AG09319 (cell line): ENCODE measurements at regions not wholly inside any gene's neighbourhood (a gene's known extent, or its start where the extent isn't known, plus 50 kb on each side); places are given as distances from the start of the nearest gene placed in this dataset.

ENCODE experiments used
- DNase-seq: peaks from one replicate; pipeline ENCODE4 v3.0.0-alpha.2; 2010; ENCODE audit warnings: low read depth; ENCODE audit errors: extremely low read depth
- TF ChIP-seq, protein P1 (sequence below): IDR thresholded peaks from 2 replicates; pipeline ENCODE4 v1.5.1; 2011; ENCODE audit warnings: low read depth, mild to moderate bottlenecking, inconsistent platforms, low read length, moderate library complexity

DNA sequence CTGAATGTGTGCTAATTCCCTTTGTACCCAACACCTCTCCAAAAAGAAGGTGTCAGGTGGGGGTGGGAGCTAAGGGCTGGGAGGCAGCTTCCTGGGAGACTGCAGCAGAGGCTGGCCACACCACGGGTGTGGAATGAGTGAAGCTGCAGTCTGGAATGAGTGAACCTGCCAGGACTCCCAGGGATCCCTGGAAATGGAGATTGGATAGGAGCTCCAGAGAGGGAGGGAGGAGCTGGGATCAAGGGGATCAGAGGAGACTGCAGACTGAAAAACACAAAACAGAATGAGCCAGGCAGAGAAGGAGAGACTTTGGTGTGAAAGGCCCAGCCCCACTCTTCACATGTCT, 387.0 kb upstream of the SULF2 start:
- TF ChIP-seq, protein P1, sequence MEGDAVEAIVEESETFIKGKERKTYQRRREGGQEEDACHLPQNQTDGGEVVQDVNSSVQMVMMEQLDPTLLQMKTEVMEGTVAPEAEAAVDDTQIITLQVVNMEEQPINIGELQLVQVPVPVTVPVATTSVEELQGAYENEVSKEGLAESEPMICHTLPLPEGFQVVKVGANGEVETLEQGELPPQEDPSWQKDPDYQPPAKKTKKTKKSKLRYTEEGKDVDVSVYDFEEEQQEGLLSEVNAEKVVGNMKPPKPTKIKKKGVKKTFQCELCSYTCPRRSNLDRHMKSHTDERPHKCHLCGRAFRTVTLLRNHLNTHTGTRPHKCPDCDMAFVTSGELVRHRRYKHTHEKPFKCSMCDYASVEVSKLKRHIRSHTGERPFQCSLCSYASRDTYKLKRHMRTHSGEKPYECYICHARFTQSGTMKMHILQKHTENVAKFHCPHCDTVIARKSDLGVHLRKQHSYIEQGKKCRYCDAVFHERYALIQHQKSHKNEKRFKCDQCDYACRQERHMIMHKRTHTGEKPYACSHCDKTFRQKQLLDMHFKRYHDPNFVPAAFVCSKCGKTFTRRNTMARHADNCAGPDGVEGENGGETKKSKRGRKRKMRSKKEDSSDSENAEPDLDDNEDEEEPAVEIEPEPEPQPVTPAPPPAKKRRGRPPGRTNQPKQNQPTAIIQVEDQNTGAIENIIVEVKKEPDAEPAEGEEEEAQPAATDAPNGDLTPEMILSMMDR: no peak
- DNase-seq: no peak

DNA sequence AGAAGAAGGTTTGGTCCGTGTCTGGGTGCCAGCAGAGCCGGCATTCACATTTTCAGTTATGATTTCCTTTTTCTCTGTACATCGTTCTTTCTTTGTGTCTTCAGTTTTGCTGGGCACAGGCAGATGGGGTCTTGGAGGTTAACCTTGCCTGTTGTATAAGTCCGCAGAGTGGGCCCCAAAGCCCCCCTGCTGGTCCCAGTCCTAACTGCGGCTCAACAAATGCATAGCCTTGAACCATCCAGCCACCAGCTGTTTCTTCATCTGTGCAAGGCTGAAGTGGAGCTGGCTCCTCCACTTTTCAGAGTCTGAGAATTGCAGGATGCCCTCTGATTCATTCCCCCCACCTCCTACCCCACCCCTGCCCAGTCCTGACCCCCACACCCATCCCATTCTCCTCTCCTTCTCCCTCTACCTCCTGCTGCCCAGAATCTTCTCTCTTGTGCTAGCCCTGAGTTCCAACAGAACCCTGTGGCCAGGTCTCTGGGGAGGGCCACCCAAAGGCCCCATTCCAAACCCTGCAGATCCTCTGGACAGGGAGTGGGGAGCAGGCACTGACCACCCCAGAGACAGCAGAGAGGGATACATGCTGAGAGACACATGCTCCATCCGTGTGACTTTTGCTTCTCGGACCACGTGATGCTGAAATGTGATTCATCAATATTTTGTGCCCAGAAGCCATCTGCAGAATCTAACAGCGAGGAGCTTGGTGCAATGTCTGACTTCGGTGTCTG, 386.5 kb upstream of the SULF2 start:
- DNase-seq: no peak
- TF ChIP-seq, protein P1: no peak

DNA sequence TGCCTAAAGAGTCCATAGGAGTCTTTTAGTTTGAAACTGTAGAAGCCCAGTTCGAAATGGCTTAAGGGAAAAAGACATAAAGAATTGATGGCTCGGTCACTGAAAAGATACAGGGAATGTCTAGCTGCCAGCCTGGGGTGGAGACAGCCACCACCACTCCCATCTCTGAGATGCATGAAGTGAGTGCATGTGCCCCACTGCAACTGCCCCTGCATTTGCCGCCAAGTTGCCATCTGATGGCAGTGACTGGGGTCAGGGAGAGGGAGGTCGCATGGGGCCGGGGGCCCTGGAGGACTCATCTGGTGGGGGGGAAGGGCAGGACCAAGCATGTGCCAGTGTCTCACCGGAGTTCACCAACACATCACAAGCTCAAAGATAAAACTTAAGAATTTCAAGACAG, 385.8 kb upstream of the SULF2 start:
- no peak for DNase-seq
- TF ChIP-seq, protein P1: no peak

DNA sequence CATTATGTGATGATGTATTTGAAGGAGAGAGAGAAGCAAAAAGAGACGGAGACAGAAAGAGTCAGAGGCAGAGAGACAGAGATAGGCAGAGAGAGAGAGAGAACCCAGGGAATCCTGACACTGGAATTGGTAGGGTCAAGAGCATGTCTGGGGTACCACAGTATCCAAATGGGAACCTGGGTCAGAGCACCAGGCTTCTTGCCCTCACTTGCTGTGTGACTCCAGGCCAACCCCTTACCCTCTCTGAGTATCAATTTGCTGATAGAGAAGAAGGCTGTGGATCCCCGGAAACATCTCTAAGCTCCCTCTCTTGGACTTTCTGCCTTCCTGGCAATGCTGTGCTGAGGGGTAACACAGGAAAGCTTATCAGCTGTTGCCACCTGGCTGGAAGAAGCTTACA, 385.3 kb upstream of the SULF2 start:
- TF ChIP-seq, protein P1: no peak
- no peak for DNase-seq

DNA sequence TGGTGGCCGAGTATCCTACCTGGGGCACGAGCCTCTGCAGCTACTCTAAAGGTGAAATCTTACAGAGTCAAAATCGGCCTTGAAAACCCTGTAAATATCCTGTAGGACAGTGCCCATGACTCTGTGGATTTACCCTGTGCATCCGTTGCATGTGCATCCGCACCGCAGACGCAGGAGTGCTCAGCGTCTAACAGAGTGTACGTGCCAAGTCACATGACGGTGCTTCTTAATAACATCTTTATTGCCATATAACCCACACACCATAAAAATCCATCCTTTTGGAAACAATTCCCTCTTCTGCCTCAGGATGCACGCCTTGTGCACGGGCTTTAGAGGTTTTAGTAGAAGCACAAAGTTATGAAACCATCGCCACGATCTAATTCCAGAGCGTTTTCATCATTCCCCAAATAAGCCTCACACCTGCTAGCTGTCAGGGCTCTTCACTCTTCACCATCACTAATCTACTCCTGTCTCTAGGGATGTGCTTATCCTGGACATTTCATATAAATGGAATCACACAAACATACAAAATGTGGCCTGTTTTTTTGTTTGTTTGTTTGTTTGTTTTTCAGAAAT, 384.5 kb upstream of the SULF2 start:
- TF ChIP-seq, protein P1: no peak
- DNase-seq: no peak

DNA sequence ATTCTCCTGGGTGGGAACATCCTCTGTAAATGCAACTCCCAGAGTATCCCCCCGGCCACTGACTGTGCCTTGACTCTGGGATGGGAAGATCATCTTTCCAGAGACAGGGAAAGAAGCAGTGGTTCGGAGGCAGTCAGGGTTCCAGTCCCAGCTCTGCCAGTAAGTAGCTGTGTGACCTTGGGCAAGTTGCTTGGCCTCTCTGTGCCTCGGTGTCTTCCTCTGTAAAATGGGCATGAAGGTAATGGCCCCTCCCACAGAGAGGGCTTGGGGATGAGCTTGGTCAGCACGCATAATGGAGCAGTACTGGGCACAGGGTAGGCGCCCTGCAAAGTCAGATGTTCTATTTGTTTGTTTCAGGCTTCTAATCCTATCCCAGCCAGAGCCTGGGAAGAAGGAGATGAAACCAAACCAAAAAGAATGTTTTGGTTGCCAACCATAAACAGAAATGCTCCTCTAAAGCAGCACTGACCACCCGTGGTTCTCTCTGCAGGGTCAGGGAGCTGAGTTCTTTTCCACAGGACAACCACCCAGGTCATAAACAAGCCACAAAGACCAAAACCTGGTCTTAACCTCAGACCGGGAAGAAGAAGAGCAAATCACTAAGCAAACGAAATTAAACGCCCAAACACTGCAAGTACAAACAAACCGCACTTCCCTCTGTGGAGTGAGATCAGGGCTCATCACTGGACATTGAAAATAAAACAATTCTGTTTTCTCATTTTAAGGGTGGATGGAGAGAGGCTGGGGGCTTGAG, 381.0 kb upstream of the SULF2 start:
- TF ChIP-seq, protein P1: no peak

DNA sequence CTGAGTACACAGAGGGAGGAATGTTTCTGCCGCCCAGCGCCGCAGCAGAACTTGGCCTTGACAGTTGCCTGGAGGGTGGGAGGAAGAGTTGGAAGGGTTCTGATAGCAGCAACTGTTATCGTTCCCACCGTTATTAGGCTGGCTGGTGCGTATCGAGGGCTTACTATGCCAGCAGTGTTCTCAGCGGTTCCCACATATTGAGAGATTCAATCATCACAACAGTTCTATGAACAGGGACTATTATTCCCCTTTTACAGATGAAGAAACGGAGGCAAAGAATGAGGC, 380.1 kb upstream of the SULF2 start:
- DNase-seq: no peak
- TF ChIP-seq, protein P1: no peak

More for the DNA sequence above, 381.0 kb upstream of the SULF2 start:
- DNase-seq: no peak
